ENCODE measurements at regions not wholly inside any gene's neighbourhood (a gene's known extent, or its start where the extent isn't known, plus 50 kb on each side); places are given as distances from the start of the nearest gene placed in this dataset.

DNA sequence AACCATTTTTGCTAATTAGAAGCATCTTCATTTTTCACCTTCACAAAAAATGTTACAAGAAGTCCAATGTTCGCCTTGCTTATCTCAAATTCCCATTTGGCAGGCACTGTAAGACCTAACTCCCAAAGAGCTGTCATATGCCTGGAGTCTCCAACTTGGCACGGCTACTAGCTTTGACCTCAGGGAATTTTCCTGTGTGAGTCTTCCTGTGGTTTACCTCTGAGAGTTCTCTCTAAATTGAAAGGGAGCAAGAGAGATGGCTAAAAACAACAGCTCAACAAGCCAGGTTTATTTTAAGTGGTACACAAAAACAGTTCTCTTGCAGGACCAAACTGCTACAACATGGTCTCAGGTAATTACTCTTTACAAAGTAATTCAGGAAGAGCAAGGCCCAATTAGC lies 756.0 kb upstream of the ADGRL2 start:
- Histone ChIP-seq H3K27ac (ENCODE audit: insufficient read depth, low read depth, low read length, poor library complexity, severe bottlenecking) (no peak overlapping the region), H3K4me1 (ENCODE audit: control insufficient read depth, insufficient read depth, low read length) (no peaks in the 10 kb centered on the region), H3K4me3 (ENCODE audit: insufficient read depth, low read depth, low read length) (no peak overlapping the region), H3K36me3 (ENCODE audit: control insufficient read depth, insufficient read depth, low read length) (no peaks in the 10 kb centered on the region), H3K27me3 (ENCODE audit: control insufficient read depth, insufficient read depth, low read length, poor library complexity, severe bottlenecking) (no peaks in the 10 kb centered on the region), H3K9me3 (ENCODE audit: control insufficient read depth, low read length) (no peaks in the 10 kb centered on the region)
- WGBS, 2 experiments: 88 to 95% methylated on average over 2 of the region's 2 CpGs

- no peaks in the 10 kb centered on the region for H3K27me3 ChIP-seq (ENCODE audit: control insufficient read depth, insufficient read depth, low read length, poor library complexity, severe bottlenecking)
- 100% methylated on average over 1 of the region's 1 CpG; no CpG with 5 or more reads in 1 of the 2 experiments for WGBS, 2 experiments
- no peaks in the 10 kb centered on the region for H3K9me3 ChIP-seq (ENCODE audit: control insufficient read depth, low read length)
- no peaks in the 10 kb centered on the region for H3K36me3 ChIP-seq (ENCODE audit: control insufficient read depth, insufficient read depth, low read length)
- no peak overlapping the region for H3K4me3 ChIP-seq (ENCODE audit: insufficient read depth, low read depth, low read length)
- no peaks in the 10 kb centered on the region for H3K4me1 ChIP-seq (ENCODE audit: control insufficient read depth, insufficient read depth, low read length)
- H3K27ac ChIP-seq (ENCODE audit: insufficient read depth, low read depth, low read length, poor library complexity, severe bottlenecking): no peak overlapping the region
These were observed 758.5 kb upstream of the ADGRL2 start for GRCh38 chr1:81042225-81042624.

- H3K9me3 ChIP-seq (ENCODE audit: control insufficient read depth, low read length): no peaks in the 10 kb centered on the region
- H3K4me3 ChIP-seq (ENCODE audit: insufficient read depth, low read depth, low read length): no peak overlapping the region
- no peaks in the 10 kb centered on the region for H3K36me3 ChIP-seq (ENCODE audit: control insufficient read depth, insufficient read depth, low read length)
- H3K4me1 ChIP-seq (ENCODE audit: control insufficient read depth, insufficient read depth, low read length): no peaks in the 10 kb centered on the region
- no peak overlapping the region for H3K27ac ChIP-seq (ENCODE audit: insufficient read depth, low read depth, low read length, poor library complexity, severe bottlenecking)
- H3K27me3 ChIP-seq (ENCODE audit: control insufficient read depth, insufficient read depth, low read length, poor library complexity, severe bottlenecking): no peaks in the 10 kb centered on the region
- WGBS, 2 experiments: 86 to 100% methylated on average over 1 of the region's 1 CpG
These were observed 766.4 kb upstream of the ADGRL2 start for GRCh38 chr1:81034291-81034690.

GRCh38 chr1:81032973-81033425 lies 767.7 kb upstream of the ADGRL2 start:
- H3K27me3 ChIP-seq (ENCODE audit: control insufficient read depth, insufficient read depth, low read length, poor library complexity, severe bottlenecking): no peaks in the 10 kb centered on the region
- WGBS, 2 experiments: 94 to 98% methylated on average over 5 of the region's 5 CpGs
- H3K4me3 ChIP-seq (ENCODE audit: insufficient read depth, low read depth, low read length): no peak overlapping the region
- H3K4me1 ChIP-seq (ENCODE audit: control insufficient read depth, insufficient read depth, low read length): no peaks in the 10 kb centered on the region
- H3K27ac ChIP-seq (ENCODE audit: insufficient read depth, low read depth, low read length, poor library complexity, severe bottlenecking): no peak overlapping the region
- no peaks in the 10 kb centered on the region for H3K9me3 ChIP-seq (ENCODE audit: control insufficient read depth, low read length)
- no peaks in the 10 kb centered on the region for H3K36me3 ChIP-seq (ENCODE audit: control insufficient read depth, insufficient read depth, low read length)

- Histone ChIP-seq H3K36me3 (ENCODE audit: control insufficient read depth, insufficient read depth, low read length) (no peaks in the 10 kb centered on the region), H3K27me3 (ENCODE audit: control insufficient read depth, insufficient read depth, low read length, poor library complexity, severe bottlenecking) (no peaks in the 10 kb centered on the region), H3K4me3 (ENCODE audit: insufficient read depth, low read depth, low read length) (no peak overlapping the region), H3K27ac (ENCODE audit: insufficient read depth, low read depth, low read length, poor library complexity, severe bottlenecking) (no peak overlapping the region), H3K4me1 (ENCODE audit: control insufficient read depth, insufficient read depth, low read length) (no peaks in the 10 kb centered on the region), H3K9me3 (ENCODE audit: control insufficient read depth, low read length) (no peaks in the 10 kb centered on the region)
- WGBS, 2 experiments: 92 to 94% methylated on average over 7 of the region's 7 CpGs
These were observed 768.4 kb upstream of the ADGRL2 start for GRCh38 chr1:81032374-81032773.

DNA sequence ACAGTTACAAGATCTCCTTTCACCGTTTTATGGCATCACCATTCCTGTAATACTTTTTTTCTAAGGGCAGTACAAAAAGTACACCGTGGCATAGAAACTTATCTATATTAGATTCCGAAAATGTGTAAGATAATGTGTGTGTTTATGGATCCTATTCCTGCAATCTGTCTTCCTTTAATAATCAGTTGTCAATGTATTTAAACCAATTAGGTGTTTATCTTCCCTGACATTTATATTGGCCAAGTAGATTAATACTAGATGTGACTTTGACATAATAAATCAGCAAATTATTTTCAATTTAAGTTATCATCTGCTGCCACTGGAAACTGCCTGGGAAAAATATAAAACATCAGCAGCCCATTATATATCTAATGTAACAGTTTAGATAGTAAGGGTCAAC lies 770.3 kb upstream of the ADGRL2 start:
- H3K27me3 ChIP-seq (ENCODE audit: control insufficient read depth, insufficient read depth, low read length, poor library complexity, severe bottlenecking): no peaks in the 10 kb centered on the region
- WGBS, 2 experiments: 83 to 94% methylated on average over 1 to 3 of the region's 3 CpGs
- no peaks in the 10 kb centered on the region for H3K4me1 ChIP-seq (ENCODE audit: control insufficient read depth, insufficient read depth, low read length)
- H3K36me3 ChIP-seq (ENCODE audit: control insufficient read depth, insufficient read depth, low read length): no peaks in the 10 kb centered on the region
- no peaks in the 10 kb centered on the region for H3K9me3 ChIP-seq (ENCODE audit: control insufficient read depth, low read length)
- no peak overlapping the region for H3K27ac ChIP-seq (ENCODE audit: insufficient read depth, low read depth, low read length, poor library complexity, severe bottlenecking)
- no peak overlapping the region for H3K4me3 ChIP-seq (ENCODE audit: insufficient read depth, low read depth, low read length)

- Histone ChIP-seq H3K9me3 (ENCODE audit: control insufficient read depth, low read length) (no peaks in the 10 kb centered on the region), H3K4me1 (ENCODE audit: control insufficient read depth, insufficient read depth, low read length) (no peaks in the 10 kb centered on the region), H3K27me3 (ENCODE audit: control insufficient read depth, insufficient read depth, low read length, poor library complexity, severe bottlenecking) (no peaks in the 10 kb centered on the region), H3K4me3 (ENCODE audit: insufficient read depth, low read depth, low read length) (no peak overlapping the region), H3K36me3 (ENCODE audit: control insufficient read depth, insufficient read depth, low read length) (no peaks in the 10 kb centered on the region), H3K27ac (ENCODE audit: insufficient read depth, low read depth, low read length, poor library complexity, severe bottlenecking) (no peak overlapping the region)
- WGBS, 2 experiments: 93 to 95% methylated on average over 1 of the region's 1 CpG
These were observed 771.5 kb upstream of the ADGRL2 start for GRCh38 chr1:81029266-81029665.

- H3K27ac ChIP-seq (ENCODE audit: insufficient read depth, low read depth, low read length, poor library complexity, severe bottlenecking): no peak overlapping the region
- H3K27me3 ChIP-seq (ENCODE audit: control insufficient read depth, insufficient read depth, low read length, poor library complexity, severe bottlenecking): no peaks in the 10 kb centered on the region
- no peak overlapping the region for H3K4me3 ChIP-seq (ENCODE audit: insufficient read depth, low read depth, low read length)
- no peaks in the 10 kb centered on the region for H3K9me3 ChIP-seq (ENCODE audit: control insufficient read depth, low read length)
- no peaks in the 10 kb centered on the region for H3K36me3 ChIP-seq (ENCODE audit: control insufficient read depth, insufficient read depth, low read length)
- no peaks in the 10 kb centered on the region for H3K4me1 ChIP-seq (ENCODE audit: control insufficient read depth, insufficient read depth, low read length)
- WGBS, 2 experiments: 94 to 95% methylated on average over 4 to 5 of the region's 5 CpGs
These were observed 777.5 kb upstream of the ADGRL2 start for GRCh38 chr1:81023187-81023724.

DNA sequence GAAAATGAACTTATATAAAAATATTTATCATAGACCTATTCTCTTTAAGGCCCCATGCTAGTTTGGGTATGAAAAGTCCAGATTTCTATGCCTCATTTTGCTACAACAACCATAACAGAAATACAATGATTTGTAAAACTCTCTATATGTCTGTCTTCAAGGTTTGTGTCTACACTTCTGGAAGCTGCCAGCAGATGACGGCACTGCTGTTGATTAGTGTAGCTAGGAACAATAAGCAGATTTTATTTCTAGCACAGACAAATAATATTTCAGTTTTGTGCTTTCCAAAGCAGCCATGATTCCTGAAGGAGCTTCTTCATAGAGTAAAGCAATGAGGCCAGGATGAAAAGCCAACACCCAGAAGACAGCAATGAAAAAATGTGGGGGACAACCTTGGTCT lies 779.6 kb upstream of the ADGRL2 start:
- Histone ChIP-seq H3K4me3 (ENCODE audit: insufficient read depth, low read depth, low read length) (no peak overlapping the region), H3K4me1 (ENCODE audit: control insufficient read depth, insufficient read depth, low read length) (no peaks in the 10 kb centered on the region), H3K27me3 (ENCODE audit: control insufficient read depth, insufficient read depth, low read length, poor library complexity, severe bottlenecking) (no peaks in the 10 kb centered on the region), H3K36me3 (ENCODE audit: control insufficient read depth, insufficient read depth, low read length) (no peaks in the 10 kb centered on the region), H3K9me3 (ENCODE audit: control insufficient read depth, low read length) (no peaks in the 10 kb centered on the region), H3K27ac (ENCODE audit: insufficient read depth, low read depth, low read length, poor library complexity, severe bottlenecking) (no peak overlapping the region)
- WGBS, 2 experiments: 80 to 90% methylated on average over 1 of the region's 1 CpG

DNA sequence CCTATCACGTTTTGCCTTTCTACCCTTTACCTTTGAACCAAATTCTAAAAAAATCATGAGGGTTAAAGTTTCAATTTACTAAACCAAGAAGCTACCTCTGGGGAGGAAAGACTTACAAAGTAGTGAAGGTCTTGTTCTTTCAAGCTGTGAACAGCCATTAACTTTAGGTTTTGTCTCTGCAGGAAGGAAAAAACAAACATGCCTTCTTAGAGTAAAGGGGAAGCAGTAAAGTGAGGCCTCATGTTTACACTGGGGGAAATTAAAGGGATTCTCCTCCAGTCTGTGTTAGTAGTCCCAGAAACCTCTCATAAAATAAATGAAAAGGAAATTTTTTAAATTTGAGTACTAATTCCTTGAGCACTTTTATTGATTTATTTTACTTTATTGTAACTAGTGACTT lies 780.2 kb upstream of the ADGRL2 start:
- Histone ChIP-seq H3K36me3 (ENCODE audit: control insufficient read depth, insufficient read depth, low read length) (no peaks in the 10 kb centered on the region), H3K4me1 (ENCODE audit: control insufficient read depth, insufficient read depth, low read length) (no peaks in the 10 kb centered on the region), H3K27ac (ENCODE audit: insufficient read depth, low read depth, low read length, poor library complexity, severe bottlenecking) (no peak overlapping the region), H3K4me3 (ENCODE audit: insufficient read depth, low read depth, low read length) (no peak overlapping the region), H3K27me3 (ENCODE audit: control insufficient read depth, insufficient read depth, low read length, poor library complexity, severe bottlenecking) (no peaks in the 10 kb centered on the region), H3K9me3 (ENCODE audit: control insufficient read depth, low read length) (no peaks in the 10 kb centered on the region)
- no CpG with 5 or more reads among the region's 1 CpG for WGBS, 2 experiments

GRCh38 chr1:81010126-81010525 lies 790.6 kb upstream of the ADGRL2 start:
- H3K36me3 ChIP-seq (ENCODE audit: control insufficient read depth, insufficient read depth, low read length): no peaks in the 10 kb centered on the region
- no peaks in the 10 kb centered on the region for H3K27me3 ChIP-seq (ENCODE audit: control insufficient read depth, insufficient read depth, low read length, poor library complexity, severe bottlenecking)
- WGBS, 2 experiments: 95 to 97% methylated on average over 3 of the region's 3 CpGs
- no peak overlapping the region for H3K27ac ChIP-seq (ENCODE audit: insufficient read depth, low read depth, low read length, poor library complexity, severe bottlenecking)
- no peaks in the 10 kb centered on the region for H3K9me3 ChIP-seq (ENCODE audit: control insufficient read depth, low read length)
- no peak overlapping the region for H3K4me3 ChIP-seq (ENCODE audit: insufficient read depth, low read depth, low read length)
- peaks cover 6% of the 10 kb centered on the region for H3K4me1 ChIP-seq (ENCODE audit: control insufficient read depth, insufficient read depth, low read length)
